Thyroid gland (tissue), 4 donors: ENCODE measurements at regions not wholly inside any gene's neighbourhood (a gene's known extent, or its start where the extent isn't known, plus 50 kb on each side); places are given as distances from the start of the nearest gene placed in this dataset.
"Not testable (repeated sequence)": the region's sequence is repeated elsewhere in the genome, so short reads cannot be mapped to it uniquely, and the experiment has no call there.

Experiments
- POLR2A ChIP-seq, 2 donors: fragments of 450-650 bp; IDR thresholded peaks; one replicate each; pipeline ENCODE4 v1.6.1; 2017; ENCODE audit warnings: antibody characterized with exemption in 2 of 2, mild to moderate bottlenecking in 2 of 2, moderate library complexity in 1 of 2
- TF ChIP-seq, protein P1 (sequence below), 6 experiments: fragments of 200-600 bp in 3 of 6; fragments of 450-650 bp in 3 of 6; sonication (generic) in 3 of 6; IDR thresholded peaks; one replicate each; pipeline ENCODE4 v1.5.1; 2016 to 2019; ENCODE audit warnings: antibody characterized with exemption in 6 of 6, mild to moderate bottlenecking in 2 of 6, inconsistent platforms in 1 of 6, moderate library complexity in 1 of 6

DNA sequence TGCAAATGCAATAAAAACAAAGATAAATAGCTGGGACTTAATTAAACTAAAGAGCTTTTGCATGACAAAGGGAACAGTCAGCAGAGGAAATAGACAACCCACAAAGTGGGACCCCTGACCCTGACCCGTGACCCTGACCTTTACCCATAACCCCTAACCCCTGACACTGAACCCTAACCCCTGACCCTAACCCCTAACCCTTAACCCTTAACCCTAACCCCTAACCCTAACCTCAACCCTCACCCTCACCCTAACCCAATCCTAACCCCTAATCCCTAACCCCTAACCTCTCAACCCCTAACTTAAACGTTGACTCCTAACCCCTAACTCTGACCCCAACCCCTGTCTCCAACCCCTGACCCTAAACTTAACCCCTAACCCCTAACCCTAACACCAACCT is 236.6 kb downstream of the ANKRD30B start:
- TF ChIP-seq, protein P1, sequence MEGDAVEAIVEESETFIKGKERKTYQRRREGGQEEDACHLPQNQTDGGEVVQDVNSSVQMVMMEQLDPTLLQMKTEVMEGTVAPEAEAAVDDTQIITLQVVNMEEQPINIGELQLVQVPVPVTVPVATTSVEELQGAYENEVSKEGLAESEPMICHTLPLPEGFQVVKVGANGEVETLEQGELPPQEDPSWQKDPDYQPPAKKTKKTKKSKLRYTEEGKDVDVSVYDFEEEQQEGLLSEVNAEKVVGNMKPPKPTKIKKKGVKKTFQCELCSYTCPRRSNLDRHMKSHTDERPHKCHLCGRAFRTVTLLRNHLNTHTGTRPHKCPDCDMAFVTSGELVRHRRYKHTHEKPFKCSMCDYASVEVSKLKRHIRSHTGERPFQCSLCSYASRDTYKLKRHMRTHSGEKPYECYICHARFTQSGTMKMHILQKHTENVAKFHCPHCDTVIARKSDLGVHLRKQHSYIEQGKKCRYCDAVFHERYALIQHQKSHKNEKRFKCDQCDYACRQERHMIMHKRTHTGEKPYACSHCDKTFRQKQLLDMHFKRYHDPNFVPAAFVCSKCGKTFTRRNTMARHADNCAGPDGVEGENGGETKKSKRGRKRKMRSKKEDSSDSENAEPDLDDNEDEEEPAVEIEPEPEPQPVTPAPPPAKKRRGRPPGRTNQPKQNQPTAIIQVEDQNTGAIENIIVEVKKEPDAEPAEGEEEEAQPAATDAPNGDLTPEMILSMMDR (IDR thresholded peaks at IDR 0.05) = not testable (repeated sequence)
- not testable (repeated sequence) for TF ChIP-seq POLR2A (IDR thresholded peaks at IDR 0.05)
